ENCODE measurements at regions not wholly inside any gene's neighbourhood (a gene's known extent, or its start where the extent isn't known, plus 50 kb on each side); places are given as distances from the start of the nearest gene placed in this dataset.
"Not testable (repeated sequence)": the region's sequence is repeated elsewhere in the genome, so short reads cannot be mapped to it uniquely, and the experiment has no call there.

DNA sequence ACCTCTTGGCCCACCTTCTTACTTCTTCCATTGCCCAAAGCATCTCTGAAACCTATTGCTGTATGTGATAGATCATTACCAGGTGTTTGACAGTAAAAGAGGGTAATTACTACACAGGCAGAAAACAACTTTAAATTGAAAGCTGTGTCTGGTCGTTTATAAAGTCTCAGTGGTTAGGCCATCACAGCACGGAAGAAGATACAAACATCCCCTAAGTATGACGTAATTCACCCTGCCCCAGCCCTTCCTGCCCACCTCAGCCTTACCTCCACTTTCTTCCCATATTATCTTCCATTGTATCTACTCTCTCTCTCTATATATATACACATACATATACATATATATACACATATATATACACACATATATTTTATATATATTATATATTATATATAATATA, 805.8 kb upstream of the PABPC4L start:
- no peak for DNase-seq

GRCh38 chr4:134999169-134999568, 797.6 kb upstream of the PABPC4L start:
- no peak for DNase-seq

GRCh38 chr4:134961963-134962362, 760.4 kb upstream of the PABPC4L start:
- DNase-seq: no peak

- DNase-seq: no peak
Observed at GRCh38 chr4:134958862-134959261, 757.3 kb upstream of the PABPC4L start.

DNA sequence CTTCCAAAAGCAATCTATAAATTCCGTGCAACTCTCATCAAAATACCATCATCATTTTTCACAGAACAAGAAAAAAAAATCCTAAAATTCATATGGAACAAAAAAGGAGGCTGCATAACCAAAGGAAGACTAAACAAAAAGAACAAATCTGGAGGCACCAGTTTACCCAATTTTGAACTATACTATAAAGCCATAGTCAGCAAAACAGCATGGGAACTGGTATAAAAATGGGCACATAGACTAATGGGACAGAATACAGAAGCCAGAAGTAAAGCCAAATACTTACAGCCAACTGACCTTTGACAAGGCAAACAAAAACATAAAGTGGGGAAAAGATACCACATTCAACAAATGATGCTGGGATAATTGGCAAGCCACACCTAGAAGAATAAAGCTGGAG, 753.5 kb upstream of the PABPC4L start:
- DNase-seq: no peak

DNA sequence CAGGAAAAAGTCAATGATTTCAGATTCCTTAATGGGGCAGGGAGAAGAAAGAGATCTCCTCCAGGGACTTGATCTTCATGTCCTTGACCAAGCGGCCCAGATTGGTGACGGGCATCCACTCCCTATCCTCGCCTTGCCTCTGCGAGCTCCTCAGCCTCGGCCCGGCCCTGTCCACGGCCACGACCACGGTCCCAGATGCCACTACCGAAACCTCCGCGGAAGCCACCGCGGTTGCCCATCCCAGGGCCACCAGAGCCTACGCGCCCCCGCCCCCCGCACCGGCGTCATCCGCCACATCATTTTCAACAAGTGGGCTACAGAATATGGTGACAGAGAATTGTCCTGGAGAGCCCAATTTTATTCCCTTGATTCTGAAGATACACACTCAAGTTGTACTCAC, 751.2 kb upstream of the PABPC4L start:
- no peak for DNase-seq

DNA sequence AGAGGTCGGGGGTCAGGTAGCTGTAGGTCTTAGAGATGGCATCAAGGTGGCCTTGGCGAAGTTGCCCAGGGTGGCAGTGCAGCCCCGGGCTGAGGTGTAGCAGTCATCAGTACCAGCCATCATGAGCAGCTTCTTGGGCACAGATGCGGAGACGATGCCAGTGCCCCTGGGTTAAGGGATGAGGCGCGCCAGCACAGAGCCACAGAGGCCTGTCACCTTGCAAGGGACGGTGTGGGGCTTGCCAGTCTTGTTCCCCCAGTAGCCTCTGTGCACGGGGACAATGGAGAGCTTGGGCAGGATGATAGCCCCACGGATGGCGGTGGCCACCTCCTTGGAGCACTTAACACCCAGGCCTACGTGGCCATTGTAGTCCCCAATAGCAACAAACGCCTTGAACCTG, 750.7 kb upstream of the PABPC4L start:
- DNase-seq: no peak

DNA sequence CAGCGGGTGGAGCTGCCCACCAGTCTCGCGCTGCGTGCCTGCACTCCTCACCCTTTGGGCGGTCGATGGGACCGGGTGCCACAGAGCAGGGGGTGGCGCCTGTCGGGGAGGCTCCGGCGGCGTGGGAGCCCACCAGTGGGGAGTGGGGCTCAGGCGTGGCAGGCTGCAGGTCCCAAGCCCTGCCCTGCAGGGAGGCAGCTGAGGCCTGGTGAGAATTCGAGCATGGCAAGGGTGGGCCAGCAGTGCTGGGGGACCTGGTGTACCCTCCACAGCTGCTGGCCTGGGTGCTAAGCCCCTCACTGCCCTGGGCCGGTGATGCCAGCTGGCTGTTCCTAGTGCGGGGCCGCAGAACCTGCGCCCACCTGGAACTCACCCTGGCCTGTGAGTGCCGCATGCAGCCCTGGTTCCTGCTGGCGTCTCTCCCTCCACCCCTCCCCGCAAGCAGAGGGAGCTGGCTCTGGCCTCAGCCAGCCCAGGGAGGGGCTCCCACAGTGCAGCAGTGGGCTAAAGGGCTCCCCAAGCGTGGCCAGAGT, 746.6 kb upstream of the PABPC4L start:
- no peak for DNase-seq

DNA sequence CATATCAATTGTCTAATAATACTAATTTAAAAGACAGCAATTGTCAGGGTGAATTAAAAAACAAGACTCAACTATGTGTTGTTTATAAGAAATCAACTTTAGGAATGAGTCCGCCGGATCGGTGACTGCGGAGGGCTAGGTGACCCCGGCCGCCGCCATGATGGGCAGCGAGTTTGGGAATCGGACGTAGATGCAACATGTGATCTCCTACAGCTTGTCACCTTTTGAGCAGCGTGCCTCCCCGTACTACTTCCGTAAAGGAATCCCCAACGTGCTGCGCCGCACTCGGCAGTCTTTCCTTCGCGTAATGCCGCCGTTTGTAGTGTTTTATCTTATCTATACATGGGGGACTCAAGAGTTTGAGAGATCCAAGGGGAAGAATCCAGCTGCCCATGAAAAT, 742.5 kb upstream of the PABPC4L start:
- DNase-seq: no peak

DNA sequence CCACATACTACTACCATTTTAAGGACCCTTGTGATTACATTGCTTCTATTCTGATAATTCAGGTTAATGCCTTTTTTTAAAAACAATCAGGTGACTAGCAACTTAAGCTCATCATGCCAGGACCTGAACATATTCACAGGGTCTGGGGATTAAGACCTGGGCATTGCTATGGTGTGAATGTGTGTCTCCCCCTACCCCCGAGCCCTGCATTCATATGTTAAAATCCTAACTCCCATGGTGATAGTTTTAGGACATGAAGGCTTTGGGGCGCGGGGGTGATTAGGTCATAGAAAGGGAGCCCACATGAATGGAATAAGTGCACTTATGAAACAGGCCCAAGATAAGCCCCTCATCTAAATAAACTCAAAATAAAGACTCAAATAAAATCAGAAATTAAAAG, 734.4 kb upstream of the PABPC4L start:
- DNase-seq: no peak

- DNase-seq: peak in 1 of 2 experiments; percentile 18
Observed at GRCh38 chr4:134935320-134935719, 733.7 kb upstream of the PABPC4L start.

GRCh38 chr4:134934036-134934808, 732.6 kb upstream of the PABPC4L start:
- DNase-seq: no peak

- no peak for DNase-seq
Observed at GRCh38 chr4:134915355-134915754, 713.8 kb upstream of the PABPC4L start.

GRCh38 chr4:134914250-134914649, 712.7 kb upstream of the PABPC4L start:
- not testable (repeated sequence) for DNase-seq

- DNase-seq: no peak
Observed at GRCh38 chr4:134911941-134912340, 710.4 kb upstream of the PABPC4L start.

GRCh38 chr4:134906404-134907023, 704.9 kb upstream of the PABPC4L start:
- DNase-seq: peak in 1 of 2 experiments; percentile 22

- DNase-seq: no peak
Observed at GRCh38 chr4:134905061-134905460, 703.5 kb upstream of the PABPC4L start.

- peak; percentile 4 to 53 for DNase-seq
Observed at GRCh38 chr4:134888156-134888555, 686.6 kb upstream of the PABPC4L start.

- DNase-seq: no peak
Observed at GRCh38 chr4:134885436-134885835, 683.8 kb upstream of the PABPC4L start.

DNA sequence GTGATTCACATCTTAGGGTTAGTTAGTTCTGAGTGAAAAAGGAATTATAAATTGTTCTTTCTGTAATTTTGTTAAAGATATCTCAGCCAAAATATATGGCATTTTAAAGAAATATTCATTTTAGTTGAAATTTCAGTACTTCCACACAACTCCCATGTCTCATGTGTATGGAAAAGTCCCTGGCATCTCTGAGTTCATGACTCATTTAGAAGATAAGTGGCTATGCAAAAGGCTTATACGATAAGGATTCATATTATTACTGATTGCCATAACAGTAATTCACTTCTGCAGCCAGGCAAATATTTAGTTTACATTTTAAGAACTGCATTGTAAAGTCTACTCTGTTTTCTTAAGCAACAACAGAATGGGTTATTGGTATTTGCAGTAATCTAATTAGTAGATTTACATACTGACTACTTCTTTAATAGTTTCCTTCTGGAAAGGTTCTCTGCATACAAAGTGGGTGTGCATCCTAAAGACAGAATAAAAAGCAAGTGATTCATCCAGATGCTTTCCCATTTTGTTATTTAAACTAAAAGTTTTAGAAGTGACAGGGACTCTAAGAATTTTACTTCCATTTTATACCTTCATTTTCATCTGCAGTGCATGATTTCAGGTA, 682.4 kb upstream of the PABPC4L start:
- DNase-seq: no peak

DNA sequence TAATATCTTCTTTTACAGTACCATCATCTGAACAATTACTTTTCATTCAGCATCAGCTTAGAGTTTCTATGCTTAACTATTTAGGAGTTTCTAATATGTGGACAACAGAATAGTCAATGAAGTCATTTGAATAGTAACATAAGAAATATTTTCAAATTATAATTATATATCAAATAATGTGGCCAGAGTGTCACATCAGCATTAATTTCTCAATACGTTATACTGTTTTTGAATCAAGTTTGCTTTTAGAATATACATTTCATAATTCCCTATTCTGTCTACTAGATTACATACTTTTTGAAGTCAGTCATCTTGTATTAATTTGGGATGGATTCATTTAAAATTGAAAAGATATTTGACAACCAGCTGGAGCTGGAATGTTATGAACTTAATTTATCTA, 677.4 kb upstream of the PABPC4L start:
- no peak for DNase-seq

- no peak for DNase-seq
Observed at GRCh38 chr4:134867027-134867426, 665.4 kb upstream of the PABPC4L start.

GRCh38 chr4:134865675-134866074, 664.1 kb upstream of the PABPC4L start:
- DNase-seq: no peak

DNA sequence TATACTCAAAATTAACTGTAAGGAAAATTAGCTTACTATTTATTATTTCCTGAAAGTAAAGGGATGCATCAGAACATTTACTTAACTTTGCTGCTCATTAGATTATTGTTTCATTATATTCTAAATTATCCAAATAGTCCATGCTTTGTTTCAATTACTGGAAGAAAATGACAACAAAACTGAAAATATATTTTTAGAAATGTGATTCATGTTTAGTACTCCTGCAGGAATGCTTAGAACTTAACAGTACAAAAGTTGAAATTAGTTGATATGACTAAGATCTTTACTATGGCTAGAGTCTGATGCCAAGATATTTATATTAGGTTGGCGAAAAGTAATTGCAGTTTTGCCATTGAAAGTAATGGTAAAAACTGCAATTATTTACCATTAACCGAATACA, 660.5 kb upstream of the PABPC4L start:
- no peak for DNase-seq
